GM12864 (cell line): ENCODE measurements at regions not wholly inside any gene's neighbourhood (a gene's known extent, or its start where the extent isn't known, plus 50 kb on each side); places are given as distances from the start of the nearest gene placed in this dataset.

Source experiments
- DNase-seq: peaks from one replicate; pipeline ENCODE4 v3.0.0-alpha.2; 2011; ENCODE audit warnings: low read depth
- H3K4me3 ChIP-seq: 2 replicates; pipeline ENCODE4 v1.5.1; 2011; ENCODE audit warnings: mild to moderate bottlenecking, low read depth, low read length, control low read depth
- CTCF ChIP-seq: IDR thresholded peaks from 2 replicates; pipeline ENCODE4 v1.5.1; 2011; ENCODE audit warnings: low read depth, mild to moderate bottlenecking, moderate library complexity, low read length, control low read depth, inconsistent platforms; ENCODE audit errors: missing control alignments

- TF ChIP-seq CTCF, result no peak
- no peak overlapping the region for H3K4me3 ChIP-seq
- no peak for DNase-seq
Observed at GRCh38 chr3:43194490-43195114, 88.7 kb upstream of the POMGNT2 start.

- DNase-seq, result no peak
- H3K4me3 ChIP-seq, result no peak overlapping the region
- TF ChIP-seq CTCF, result no peak
Observed at GRCh38 chr3:43194069-43194468, 88.2 kb upstream of the POMGNT2 start.

GRCh38 chr3:43192028-43192427, 86.1 kb upstream of the POMGNT2 start:
- TF ChIP-seq CTCF, result no peak
- no peak overlapping the region for H3K4me3 ChIP-seq
- DNase-seq, result no peak

GRCh38 chr3:43191116-43191515, 85.2 kb upstream of the POMGNT2 start:
- no peak for TF ChIP-seq CTCF
- DNase-seq, result no peak
- H3K4me3 ChIP-seq, result no peak overlapping the region

- no peak for DNase-seq
- TF ChIP-seq CTCF, result no peak
- no peak overlapping the region for H3K4me3 ChIP-seq
Observed at GRCh38 chr3:43190670-43191069, 84.8 kb upstream of the POMGNT2 start.

- TF ChIP-seq CTCF, result no peak
- H3K4me3 ChIP-seq, result no peak overlapping the region
- no peak for DNase-seq
Observed at GRCh38 chr3:43187836-43188479, 82.1 kb upstream of the POMGNT2 start.

GRCh38 chr3:43185983-43186314, 80.1 kb upstream of the POMGNT2 start:
- no peak overlapping the region for H3K4me3 ChIP-seq
- no peak for TF ChIP-seq CTCF
- DNase-seq, result no peak
